ENCODE measurements at regions not wholly inside any gene's neighbourhood (a gene's known extent, or its start where the extent isn't known, plus 50 kb on each side); places are given as distances from the start of the nearest gene placed in this dataset.

GRCh38 chr1:17877316-17877715 is 122.2 kb downstream of the ACTL8 start:
- Histone ChIP-seq H2BK120ac (ENCODE audit: low read depth, low read length, poor library complexity, severe bottlenecking) (no peak overlapping the region), H3T11ph (ENCODE audit: low read length) (no peak overlapping the region), H3K27ac (ENCODE audit: insufficient read length, low read depth, low read length) (no peak overlapping the region), H4K8ac (replicated peaks; ENCODE audit: insufficient read length, low read depth, low read length) (no peak overlapping the region), H3K23me2 (ENCODE audit: insufficient read length, low read depth, low read length, poor library complexity, severe bottlenecking) (no peaks in the 10 kb centered on the region), H3K4ac (ENCODE audit: low read depth, low read length) (no peak overlapping the region), H4K91ac (ENCODE audit: insufficient read length, low read depth, low read length) (no peak overlapping the region), H3K79me2 (ENCODE audit: insufficient read depth, low read length) (no peaks in the 10 kb centered on the region), H3K9me3 (ENCODE audit: control insufficient read depth, low read depth, low read length) (no peaks in the 10 kb centered on the region), H3K14ac (ENCODE audit: insufficient read depth, low read length) (no peak overlapping the region), H4K5ac (ENCODE audit: insufficient read length, low read depth, low read length) (no peak overlapping the region), H2BK15ac (ENCODE audit: low read depth, low read length) (no peak overlapping the region), H3K79me1 (ENCODE audit: insufficient read depth, low read depth, low read length, poor library complexity, severe bottlenecking) (no peaks in the 10 kb centered on the region), H3K9ac (ENCODE audit: extremely low read depth, insufficient read length, low read length) (no peak overlapping the region), H2BK20ac (ENCODE audit: low read depth, low read length, poor library complexity, severe bottlenecking) (no peak overlapping the region), H2BK12ac (ENCODE audit: insufficient read length, low read depth, low read length) (no peak overlapping the region), H2BK5ac (ENCODE audit: insufficient read length, low read length) (no peak overlapping the region), H3K18ac (ENCODE audit: insufficient read length, low read depth, low read length) (no peak overlapping the region), H3K23ac (ENCODE audit: insufficient read length, low read depth, low read length) (no peak overlapping the region), H3K4me1 (ENCODE audit: insufficient read depth, low read length) (no peaks in the 10 kb centered on the region), H2AK5ac (ENCODE audit: insufficient read length, low read length) (no peak overlapping the region), H4K20me1 (ENCODE audit: control insufficient read depth, insufficient read depth, insufficient read length) (no peaks in the 10 kb centered on the region), H3K56ac (ENCODE audit: insufficient read length, low read depth, low read length) (no peak overlapping the region), H3K27me3 (ENCODE audit: insufficient read depth, low read length) (no peaks in the 10 kb centered on the region), H3K4me2 (ENCODE audit: insufficient read depth, insufficient read length, low read length) (no peak overlapping the region), H2AFZ (ENCODE audit: low read length) (no peak overlapping the region)
- no peak overlapping the region for H3K4me3 Mint-ChIP-seq
- H3K27ac Mint-ChIP-seq = no peak overlapping the region; a peak in 1 of 7 replicates
- no CpG with 5 or more reads among the region's 8 CpGs for WGBS (ENCODE audit: extremely low coverage, insufficient read length, low lambda C conversion rate)
- H3K36me3 Mint-ChIP-seq (ENCODE audit: insufficient read depth in 1 of 3, low read depth in 3 of 3) = peaks cover 0 to 4% (median 0%) of the 10 kb centered on the region in 3 experiments; a peak in 1 of 7 replicates
- peaks cover 18% of the 10 kb centered on the region for H3K27me3 Mint-ChIP-seq (ENCODE audit: low read depth)
- TF ChIP-seq CTCF (conservative IDR thresholded peaks at IDR 0.05) = no peak
- no peak for DNase-seq
- H3K4me1 Mint-ChIP-seq = peaks cover 15 to 24% of the 10 kb centered on the region in 2 experiments
- no peaks in the 10 kb centered on the region; a peak in 1 of 5 replicates for H3K9me3 Mint-ChIP-seq

All from H9 (cell line).